HS-27A (cell line): ENCODE measurements at regions not wholly inside any gene's neighbourhood (a gene's known extent, or its start where the extent isn't known, plus 50 kb on each side); places are given as distances from the start of the nearest gene placed in this dataset.

Source experiments
- DNase-seq: peaks from one replicate; pipeline ENCODE4 v3.0.0-alpha.2; 2012; ENCODE audit warnings: low read depth, missing footprints

DNA sequence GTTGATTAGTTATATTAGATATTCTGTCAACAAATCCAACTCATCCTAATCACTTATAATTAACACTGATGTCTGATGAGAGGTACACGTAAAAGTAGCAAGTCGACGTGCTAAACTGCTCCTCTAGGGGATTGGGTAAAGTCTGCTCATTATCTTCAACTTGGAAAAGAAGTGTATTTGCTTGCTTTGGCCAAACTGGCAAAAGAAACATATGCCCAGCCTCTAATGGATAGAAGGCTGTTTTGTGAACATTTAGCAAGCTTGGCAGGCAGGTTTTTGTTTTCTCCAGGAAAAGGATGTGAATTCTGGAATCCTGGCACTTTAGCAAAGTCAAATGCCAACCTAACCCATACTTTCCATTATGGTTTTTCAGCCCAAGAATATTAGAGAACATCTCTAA is 264.8 kb downstream of the TBL1XR1 start:
- DNase-seq, result no peak

GRCh38 chr3:176931991-176932390 is 265.3 kb downstream of the TBL1XR1 start:
- DNase-seq, result no peak

DNA sequence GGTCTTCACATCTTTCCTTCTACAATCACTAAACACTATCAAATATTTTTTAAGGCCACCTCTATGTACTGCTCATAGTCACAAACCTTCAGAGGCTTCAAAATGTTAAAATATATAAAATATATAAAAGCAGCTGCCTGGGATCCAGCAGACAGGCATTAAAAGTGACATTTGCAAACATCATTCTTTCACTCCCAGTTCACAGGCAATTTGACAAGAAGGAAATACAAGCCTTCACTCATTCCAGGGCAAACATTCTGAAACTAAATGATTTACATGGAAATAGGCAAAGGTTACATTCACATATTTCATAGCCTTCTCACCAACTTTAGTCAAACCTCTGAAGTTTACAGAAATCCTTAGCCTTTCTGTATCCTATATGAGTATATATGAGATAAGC is 266.3 kb downstream of the TBL1XR1 start:
- DNase-seq, result no peak

- DNase-seq, result no peak
These were observed 268.7 kb downstream of the TBL1XR1 start for GRCh38 chr3:176928582-176928931.

- DNase-seq, result no peak
These were observed 269.3 kb downstream of the TBL1XR1 start for GRCh38 chr3:176927706-176928581.

- no peak for DNase-seq
These were observed 270.0 kb downstream of the TBL1XR1 start for GRCh38 chr3:176927280-176927679.

DNA sequence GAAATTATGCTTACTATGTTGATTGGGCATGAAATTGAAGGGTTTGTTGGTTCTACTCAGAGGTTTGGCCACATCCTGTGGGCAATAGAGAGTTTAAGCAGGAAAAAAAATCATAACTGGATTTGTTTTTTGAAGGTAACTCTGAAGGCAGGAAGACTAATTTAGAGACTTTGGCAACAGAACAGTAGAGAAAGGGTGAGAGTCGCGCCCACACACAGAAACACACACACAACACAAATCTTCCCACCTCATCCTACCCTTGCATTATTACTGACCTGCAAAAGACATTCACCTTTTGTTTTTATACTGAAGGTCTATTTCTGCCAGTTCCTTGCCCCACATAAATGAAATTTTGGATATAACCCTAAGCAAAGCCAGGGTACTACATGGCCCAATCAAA is 270.6 kb downstream of the TBL1XR1 start:
- DNase-seq, result no peak

DNA sequence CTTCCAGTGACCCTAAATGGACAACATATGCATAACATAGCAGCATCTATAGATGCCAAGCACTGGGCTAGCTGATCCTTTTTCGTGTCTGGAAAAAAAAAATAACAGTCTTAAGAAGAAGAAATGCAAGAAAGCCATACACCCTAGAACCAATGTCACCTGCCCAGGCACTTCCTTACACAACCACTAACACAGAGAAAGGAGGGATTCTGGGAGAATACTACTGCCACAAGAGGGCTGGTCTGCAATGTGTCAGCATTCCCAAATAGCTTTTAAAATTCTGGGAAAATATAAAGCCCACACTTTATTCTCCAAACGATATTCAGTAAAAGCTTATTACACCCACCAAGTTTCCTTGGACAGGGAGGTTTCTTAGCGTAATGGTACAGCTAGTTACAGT is 271.2 kb downstream of the TBL1XR1 start:
- no peak for DNase-seq

GRCh38 chr3:176920766-176921160 is 276.5 kb downstream of the TBL1XR1 start:
- DNase-seq, result no peak

DNA sequence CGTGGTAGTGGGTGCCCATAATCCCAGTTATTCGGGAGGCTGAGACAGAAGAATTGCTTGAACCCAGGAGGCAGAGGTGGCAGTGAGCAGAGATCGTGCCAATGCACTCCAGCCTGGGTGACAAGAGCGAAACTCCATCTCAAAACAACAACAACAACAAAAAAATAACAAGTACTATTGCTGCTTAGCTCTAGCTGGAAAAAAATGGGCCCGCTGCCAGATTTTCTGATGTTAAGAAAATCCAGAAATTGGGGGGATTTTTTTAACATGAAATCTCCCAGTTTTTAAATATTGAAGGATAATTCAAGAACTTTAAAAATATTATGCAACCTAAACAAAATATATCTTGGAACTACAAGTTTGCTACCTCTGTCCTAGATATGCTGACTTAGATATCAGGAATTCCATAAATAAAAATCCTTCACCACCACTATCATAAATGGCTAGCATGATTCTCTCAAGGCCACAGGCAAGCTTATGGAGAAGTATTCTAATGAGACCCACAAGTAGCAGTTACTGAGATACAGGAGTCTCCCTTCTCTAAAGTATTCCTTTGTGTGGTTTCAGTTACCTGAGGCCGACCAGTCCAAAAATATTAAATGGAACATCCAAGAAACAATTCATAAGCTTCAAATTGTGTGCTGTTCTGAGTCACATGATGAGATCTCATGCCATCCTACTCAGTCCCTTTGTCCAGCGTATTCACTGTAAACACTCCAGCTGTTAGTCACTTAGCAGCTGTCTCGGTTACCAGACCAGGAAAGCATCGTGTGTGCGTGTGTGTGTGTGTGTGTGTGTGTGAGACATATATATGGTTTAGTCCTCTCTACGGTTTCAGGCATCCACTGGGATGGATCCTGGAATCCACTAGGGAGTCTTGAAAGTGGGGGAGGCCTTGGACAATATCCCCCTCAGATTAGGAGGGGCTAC is 277.2 kb downstream of the TBL1XR1 start:
- DNase-seq, result no peak

- no peak for DNase-seq
These were observed 280.5 kb downstream of the TBL1XR1 start for GRCh38 chr3:176916777-176917176.

GRCh38 chr3:176914764-176915163 is 282.5 kb downstream of the TBL1XR1 start:
- no peak for DNase-seq

GRCh38 chr3:176911579-176911978 is 285.7 kb downstream of the TBL1XR1 start:
- no peak for DNase-seq

DNA sequence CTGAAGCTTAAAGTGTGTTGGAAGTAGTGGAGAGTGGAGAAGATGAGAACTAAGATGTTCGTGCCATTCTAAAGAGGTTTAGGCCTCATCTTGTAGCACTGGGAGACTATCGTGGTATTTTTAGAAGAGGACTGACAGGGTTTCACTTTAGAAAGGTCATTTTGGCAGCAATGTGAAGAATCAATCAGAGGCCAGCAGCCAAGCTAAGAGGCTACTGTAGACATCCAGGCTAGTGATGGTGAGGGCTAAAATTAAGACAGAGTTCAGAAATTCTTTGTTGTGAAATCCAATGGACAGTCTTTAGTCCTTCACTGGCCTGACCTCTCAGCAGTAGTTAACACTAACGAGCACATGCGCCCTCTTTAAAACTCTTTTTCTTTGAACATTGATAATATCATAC is 288.2 kb downstream of the TBL1XR1 start:
- DNase-seq, result no peak

DNA sequence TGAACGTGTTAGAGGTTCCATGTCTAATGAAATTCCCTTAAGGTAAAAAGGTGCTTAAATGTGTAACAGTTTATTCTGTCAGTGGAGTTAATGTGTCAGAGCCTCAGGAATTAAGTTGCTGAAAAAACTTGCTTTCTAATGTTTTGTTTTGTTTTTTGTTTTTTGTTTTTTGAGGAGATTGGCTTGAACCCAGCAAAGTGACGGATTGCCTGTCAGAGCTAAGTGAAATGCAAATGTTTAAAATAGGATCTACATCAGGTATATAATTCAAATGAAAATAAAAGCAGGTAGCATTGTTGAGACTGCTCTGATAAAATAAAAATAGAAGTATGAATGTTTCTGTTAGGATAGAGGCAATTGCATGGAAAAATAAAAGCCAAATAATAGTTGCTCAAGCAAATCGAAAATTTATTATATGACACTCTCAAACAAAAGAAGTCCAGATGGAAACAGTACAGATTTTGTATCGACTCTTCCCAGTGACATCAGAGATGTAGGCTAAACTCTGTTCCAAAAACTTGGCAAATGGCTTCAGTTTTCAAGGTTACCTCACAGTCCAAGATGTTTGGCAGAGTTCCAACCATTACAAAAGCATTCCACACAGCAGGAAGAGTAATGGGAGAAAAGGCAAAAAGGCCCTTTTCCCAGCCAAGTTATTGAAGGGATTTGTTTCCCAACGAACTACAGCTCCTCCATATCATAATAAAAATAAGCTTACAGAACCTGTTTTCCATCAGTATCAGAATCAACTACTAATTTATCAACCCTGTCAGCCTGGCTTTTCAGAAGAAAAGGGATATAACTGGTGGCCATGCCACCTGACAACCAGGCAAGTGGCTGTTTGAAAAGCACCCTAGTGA is 291.0 kb downstream of the TBL1XR1 start:
- peak; percentile 48 for DNase-seq

- DNase-seq, result no peak
These were observed 292.0 kb downstream of the TBL1XR1 start for GRCh38 chr3:176905331-176905730.

DNA sequence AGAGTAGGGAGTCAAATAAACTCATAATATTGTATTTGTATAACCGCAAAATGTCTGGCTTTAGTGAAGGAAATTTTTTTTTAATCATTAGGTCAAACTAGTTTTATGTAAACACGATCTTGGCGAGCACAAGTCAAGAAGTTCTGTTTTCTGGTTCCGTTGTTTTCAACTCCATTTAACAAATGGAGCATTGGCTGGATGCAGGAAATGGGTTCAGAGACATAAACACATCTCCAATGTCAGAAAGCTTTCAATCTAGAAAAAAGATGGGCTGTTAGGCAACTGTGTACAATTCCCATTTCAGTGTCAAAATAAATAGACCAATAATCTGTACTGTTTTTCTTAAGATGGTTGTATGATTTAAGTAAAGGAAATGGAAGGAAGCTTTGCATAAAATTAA is 292.8 kb downstream of the TBL1XR1 start:
- DNase-seq, result no peak

GRCh38 chr3:176896640-176897039 is 300.6 kb downstream of the TBL1XR1 start:
- DNase-seq, result no peak

GRCh38 chr3:176896165-176896564 is 301.1 kb downstream of the TBL1XR1 start:
- DNase-seq, result no peak

GRCh38 chr3:176879710-176880109 is 317.6 kb downstream of the TBL1XR1 start:
- no peak for DNase-seq

DNA sequence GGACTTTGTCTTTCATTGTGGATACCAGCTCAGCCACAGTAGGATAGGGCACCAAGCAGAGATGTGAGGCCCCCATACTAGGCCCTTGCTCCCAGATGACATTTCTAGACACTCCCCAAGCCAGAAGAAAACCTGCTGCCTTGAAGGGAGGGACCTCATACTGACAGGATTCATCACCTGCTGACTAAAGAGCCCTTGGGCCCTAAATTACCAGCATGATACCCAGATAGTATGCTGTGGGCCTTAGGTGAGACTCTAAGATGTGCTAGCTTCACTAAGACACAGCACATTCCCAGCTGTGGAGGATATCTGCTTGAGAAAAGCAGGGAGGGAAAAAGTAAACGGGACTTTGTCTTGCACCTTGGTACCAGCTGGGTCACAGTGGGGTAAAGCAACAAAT is 324.0 kb downstream of the TBL1XR1 start:
- DNase-seq, result no peak

DNA sequence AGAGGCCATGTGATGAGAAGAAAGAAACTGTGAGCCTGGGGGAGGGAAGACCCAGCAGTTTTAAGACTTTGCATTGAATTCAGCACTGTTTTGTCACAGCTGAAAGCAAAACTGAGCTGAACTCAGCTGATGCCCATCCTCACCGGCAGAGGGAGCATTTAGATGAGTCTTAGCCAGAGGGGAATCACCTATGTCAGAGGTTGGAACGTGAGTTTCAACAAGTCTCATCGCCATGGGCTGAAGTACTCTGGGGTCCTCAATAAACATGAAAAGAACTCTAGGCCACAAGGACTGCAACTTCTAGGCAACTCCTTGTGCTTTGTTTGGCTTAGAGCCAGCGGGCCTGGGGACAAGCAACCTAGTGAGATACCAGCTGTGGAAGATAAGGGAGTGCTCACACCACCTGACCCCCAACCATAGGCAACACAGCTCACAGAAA is 324.5 kb downstream of the TBL1XR1 start:
- peak; percentile 15 for DNase-seq
